ENCODE measurements at regions not wholly inside any gene's neighbourhood (a gene's known extent, or its start where the extent isn't known, plus 50 kb on each side); places are given as distances from the start of the nearest gene placed in this dataset.

- no peak for TF ChIP-seq ELK1 (CRISPR knock-in tag; IDR thresholded peaks at IDR 0.05)
- no peak for TF ChIP-seq FOXA3 (CRISPR knock-in tag; conservative IDR thresholded peaks at IDR 0.05 in 1 of 2, IDR thresholded peaks at IDR 0.05 in 1 of 2)
- no peak for TF ChIP-seq NR2C2 (CRISPR knock-in tag; IDR thresholded peaks at IDR 0.05)
- no peak for TF ChIP-seq NR2C2 (tag; IDR thresholded peaks at IDR 0.05)
- TF ChIP-seq EZH2 (IDR thresholded peaks at IDR 0.05; ENCODE audit: borderline replicate concordance, low read depth, low read length): no peak
Measured at GRCh38 chr2:38129481-38129880, 53.5 kb upstream of the CYP1B1 start.

Data from K562 (cell line).